ENCODE measurements at regions not wholly inside any gene's neighbourhood (a gene's known extent, or its start where the extent isn't known, plus 50 kb on each side); places are given as distances from the start of the nearest gene placed in this dataset.

DNA sequence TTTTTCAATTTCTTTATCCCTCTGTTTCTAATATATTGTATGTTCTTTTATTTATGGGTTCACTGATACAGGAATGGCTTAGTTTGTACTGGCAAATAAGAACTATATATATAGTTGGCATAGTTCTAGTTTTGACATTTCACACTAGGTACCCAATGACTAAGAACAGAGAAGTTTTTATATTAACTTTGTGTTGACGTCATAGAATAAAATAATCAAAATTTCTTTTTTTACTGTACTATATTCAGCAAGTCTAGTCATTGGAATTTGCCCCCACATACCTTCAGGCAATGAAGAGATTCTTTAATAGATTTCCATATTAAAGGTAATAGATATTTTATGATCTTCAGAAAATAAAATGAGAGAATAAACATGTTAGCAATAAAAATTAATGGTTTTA lies 713.2 kb downstream of the NOVA1 start (continued):
- TF ChIP-seq, protein P1, sequence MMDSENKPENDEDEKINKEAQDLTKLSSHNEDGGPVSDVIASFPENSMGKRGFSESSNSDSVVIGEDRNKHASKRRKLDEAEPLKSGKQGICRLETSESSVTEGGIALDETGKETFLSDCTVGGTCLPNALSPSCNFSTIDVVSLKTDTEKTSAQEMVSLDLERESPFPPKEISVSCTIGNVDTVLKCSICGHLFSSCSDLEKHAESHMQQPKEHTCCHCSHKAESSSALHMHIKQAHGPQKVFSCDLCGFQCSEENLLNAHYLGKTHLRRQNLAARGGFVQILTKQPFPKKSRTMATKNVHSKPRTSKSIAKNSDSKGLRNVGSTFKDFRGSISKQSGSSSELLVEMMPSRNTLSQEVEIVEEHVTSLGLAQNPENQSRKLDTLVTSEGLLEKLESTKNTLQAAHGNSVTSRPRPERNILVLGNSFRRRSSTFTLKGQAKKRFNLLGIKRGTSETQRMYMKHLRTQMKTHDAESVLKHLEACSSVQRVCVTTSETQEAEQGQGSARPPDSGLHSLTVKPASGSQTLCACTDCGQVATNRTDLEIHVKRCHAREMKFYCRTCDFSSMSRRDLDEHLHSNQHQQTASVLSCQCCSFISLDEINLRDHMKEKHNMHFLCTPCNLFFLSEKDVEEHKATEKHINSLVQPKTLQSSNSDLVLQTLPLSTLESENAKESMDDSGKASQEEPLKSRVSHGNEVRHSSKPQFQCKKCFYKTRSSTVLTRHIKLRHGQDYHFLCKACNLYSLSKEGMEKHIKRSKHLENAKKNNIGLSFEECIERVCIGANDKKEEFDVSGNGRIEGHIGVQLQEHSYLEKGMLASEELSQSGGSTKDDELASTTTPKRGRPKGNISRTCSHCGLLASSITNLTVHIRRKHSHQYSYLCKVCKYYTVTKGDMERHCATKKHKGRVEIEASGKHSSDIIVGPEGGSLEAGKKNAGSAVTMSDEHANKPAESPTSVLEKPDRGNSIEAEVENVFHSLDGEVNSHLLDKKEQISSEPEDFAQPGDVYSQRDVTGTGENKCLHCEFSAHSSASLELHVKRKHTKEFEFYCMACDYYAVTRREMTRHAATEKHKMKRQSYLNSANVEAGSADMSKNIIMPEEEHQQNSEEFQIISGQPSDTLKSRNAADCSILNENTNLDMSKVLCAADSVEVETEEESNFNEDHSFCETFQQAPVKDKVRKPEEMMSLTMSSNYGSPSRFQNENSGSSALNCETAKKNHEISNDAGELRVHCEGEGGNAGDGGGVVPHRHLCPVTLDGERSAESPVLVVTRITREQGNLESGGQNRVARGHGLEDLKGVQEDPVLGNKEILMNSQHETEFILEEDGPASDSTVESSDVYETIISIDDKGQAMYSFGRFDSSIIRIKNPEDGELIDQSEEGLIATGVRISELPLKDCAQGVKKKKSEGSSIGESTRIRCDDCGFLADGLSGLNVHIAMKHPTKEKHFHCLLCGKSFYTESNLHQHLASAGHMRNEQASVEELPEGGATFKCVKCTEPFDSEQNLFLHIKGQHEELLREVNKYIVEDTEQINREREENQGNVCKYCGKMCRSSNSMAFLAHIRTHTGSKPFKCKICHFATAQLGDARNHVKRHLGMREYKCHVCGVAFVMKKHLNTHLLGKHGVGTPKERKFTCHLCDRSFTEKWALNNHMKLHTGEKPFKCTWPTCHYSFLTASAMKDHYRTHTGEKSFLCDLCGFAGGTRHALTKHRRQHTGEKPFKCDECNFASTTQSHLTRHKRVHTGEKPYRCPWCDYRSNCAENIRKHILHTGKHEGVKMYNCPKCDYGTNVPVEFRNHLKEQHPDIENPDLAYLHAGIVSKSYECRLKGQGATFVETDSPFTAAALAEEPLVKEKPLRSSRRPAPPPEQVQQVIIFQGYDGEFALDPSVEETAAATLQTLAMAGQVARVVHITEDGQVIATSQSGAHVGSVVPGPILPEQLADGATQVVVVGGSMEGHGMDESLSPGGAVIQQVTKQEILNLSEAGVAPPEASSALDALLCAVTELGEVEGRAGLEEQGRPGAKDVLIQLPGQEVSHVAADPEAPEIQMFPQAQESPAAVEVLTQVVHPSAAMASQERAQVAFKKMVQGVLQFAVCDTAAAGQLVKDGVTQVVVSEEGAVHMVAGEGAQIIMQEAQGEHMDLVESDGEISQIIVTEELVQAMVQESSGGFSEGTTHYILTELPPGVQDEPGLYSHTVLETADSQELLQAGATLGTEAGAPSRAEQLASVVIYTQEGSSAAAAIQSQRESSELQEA (IDR thresholded peaks at IDR 0.05; ENCODE audit: low read depth), result no peak
- TF ChIP-seq, protein P2, sequence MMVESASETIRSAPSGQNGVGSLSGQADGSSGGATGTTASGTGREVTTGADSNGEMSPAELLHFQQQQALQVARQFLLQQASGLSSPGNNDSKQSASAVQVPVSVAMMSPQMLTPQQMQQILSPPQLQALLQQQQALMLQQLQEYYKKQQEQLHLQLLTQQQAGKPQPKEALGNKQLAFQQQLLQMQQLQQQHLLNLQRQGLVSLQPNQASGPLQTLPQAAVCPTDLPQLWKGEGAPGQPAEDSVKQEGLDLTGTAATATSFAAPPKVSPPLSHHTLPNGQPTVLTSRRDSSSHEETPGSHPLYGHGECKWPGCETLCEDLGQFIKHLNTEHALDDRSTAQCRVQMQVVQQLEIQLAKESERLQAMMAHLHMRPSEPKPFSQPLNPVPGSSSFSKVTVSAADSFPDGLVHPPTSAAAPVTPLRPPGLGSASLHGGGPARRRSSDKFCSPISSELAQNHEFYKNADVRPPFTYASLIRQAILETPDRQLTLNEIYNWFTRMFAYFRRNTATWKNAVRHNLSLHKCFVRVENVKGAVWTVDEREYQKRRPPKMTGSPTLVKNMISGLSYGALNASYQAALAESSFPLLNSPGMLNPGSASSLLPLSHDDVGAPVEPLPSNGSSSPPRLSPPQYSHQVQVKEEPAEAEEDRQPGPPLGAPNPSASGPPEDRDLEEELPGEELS (CRISPR knock-in tag; IDR thresholded peaks at IDR 0.05; ENCODE audit: borderline replicate concordance), result no peak
- TF ChIP-seq HDAC8 (tag; IDR thresholded peaks at IDR 0.05) (no peak), ARID2 (IDR thresholded peaks at IDR 0.05) (no peak), SNRNP70 (optimal IDR thresholded peaks at IDR 0.05; ENCODE audit: low read depth, low read length) (no peak)
- TF ChIP-seq, protein P3, sequence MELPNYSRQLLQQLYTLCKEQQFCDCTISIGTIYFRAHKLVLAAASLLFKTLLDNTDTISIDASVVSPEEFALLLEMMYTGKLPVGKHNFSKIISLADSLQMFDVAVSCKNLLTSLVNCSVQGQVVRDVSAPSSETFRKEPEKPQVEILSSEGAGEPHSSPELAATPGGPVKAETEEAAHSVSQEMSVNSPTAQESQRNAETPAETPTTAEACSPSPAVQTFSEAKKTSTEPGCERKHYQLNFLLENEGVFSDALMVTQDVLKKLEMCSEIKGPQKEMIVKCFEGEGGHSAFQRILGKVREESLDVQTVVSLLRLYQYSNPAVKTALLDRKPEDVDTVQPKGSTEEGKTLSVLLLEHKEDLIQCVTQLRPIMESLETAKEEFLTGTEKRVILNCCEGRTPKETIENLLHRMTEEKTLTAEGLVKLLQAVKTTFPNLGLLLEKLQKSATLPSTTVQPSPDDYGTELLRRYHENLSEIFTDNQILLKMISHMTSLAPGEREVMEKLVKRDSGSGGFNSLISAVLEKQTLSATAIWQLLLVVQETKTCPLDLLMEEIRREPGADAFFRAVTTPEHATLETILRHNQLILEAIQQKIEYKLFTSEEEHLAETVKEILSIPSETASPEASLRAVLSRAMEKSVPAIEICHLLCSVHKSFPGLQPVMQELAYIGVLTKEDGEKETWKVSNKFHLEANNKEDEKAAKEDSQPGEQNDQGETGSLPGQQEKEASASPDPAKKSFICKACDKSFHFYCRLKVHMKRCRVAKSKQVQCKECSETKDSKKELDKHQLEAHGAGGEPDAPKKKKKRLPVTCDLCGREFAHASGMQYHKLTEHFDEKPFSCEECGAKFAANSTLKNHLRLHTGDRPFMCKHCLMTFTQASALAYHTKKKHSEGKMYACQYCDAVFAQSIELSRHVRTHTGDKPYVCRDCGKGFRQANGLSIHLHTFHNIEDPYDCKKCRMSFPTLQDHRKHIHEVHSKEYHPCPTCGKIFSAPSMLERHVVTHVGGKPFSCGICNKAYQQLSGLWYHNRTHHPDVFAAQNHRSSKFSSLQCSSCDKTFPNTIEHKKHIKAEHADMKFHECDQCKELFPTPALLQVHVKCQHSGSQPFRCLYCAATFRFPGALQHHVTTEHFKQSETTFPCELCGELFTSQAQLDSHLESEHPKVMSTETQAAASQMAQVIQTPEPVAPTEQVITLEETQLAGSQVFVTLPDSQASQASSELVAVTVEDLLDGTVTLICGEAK (IDR thresholded peaks at IDR 0.05), result no peak
- TF ChIP-seq, protein P3 (CRISPR knock-in tag; IDR thresholded peaks at IDR 0.05), result no peak

All from K562 (cell line).